H9 (cell line): ENCODE measurements at regions not wholly inside any gene's neighbourhood (a gene's known extent, or its start where the extent isn't known, plus 50 kb on each side); places are given as distances from the start of the nearest gene placed in this dataset.

Source experiments
- DNase-seq: peaks from one replicate; pipeline ENCODE4 v3.0.0-alpha.2; 2017
- H2AFZ ChIP-seq: one replicate; pipeline ENCODE4 v1.6.1; 2013; ENCODE audit warnings: mild to moderate bottlenecking, low read length, control low read depth, moderate library complexity
- H2AK5ac ChIP-seq: 2 replicates; pipeline ENCODE4 v1.6.1; 2013; ENCODE audit warnings: low read length, control low read depth, mixed read lengths; ENCODE audit not compliant: insufficient read length
- H2BK120ac ChIP-seq: one replicate; pipeline ENCODE4 v1.6.1; 2013; ENCODE audit warnings: low read depth, mild to moderate bottlenecking, low read length, control low read depth, inconsistent platforms; ENCODE audit not compliant: poor library complexity, severe bottlenecking
- H2BK12ac ChIP-seq: 2 replicates; pipeline ENCODE4 v1.6.1; 2013; ENCODE audit warnings: low read length, control low read depth, mixed read lengths, low read depth; ENCODE audit not compliant: insufficient read length
- H2BK15ac ChIP-seq: 2 replicates; pipeline ENCODE4 v1.6.1; 2013; ENCODE audit warnings: low read depth, low read length, control low read depth
- H2BK20ac ChIP-seq: one replicate; pipeline ENCODE4 v1.6.1; 2013; ENCODE audit warnings: low read depth, mild to moderate bottlenecking, low read length, control low read depth, inconsistent platforms; ENCODE audit not compliant: poor library complexity, severe bottlenecking
- H2BK5ac ChIP-seq: 2 replicates; pipeline ENCODE4 v1.6.1; 2013; ENCODE audit warnings: low read length, control low read depth, mixed read lengths; ENCODE audit not compliant: insufficient read length
- H3K14ac ChIP-seq: 2 replicates; pipeline ENCODE4 v1.6.1; 2013; ENCODE audit warnings: low read length, control low read depth; ENCODE audit not compliant: insufficient read depth
- H3K18ac ChIP-seq: 2 replicates; pipeline ENCODE4 v1.6.1; 2013; ENCODE audit warnings: low read depth, mild to moderate bottlenecking, mixed read lengths, low read length, control low read depth; ENCODE audit not compliant: insufficient read length
- H3K23ac ChIP-seq: 2 replicates; pipeline ENCODE4 v1.6.1; 2013; ENCODE audit warnings: low read length, control low read depth, mixed read lengths, low read depth; ENCODE audit not compliant: insufficient read length
- H3K23me2 ChIP-seq: 2 replicates; pipeline ENCODE4 v1.6.1; 2013; ENCODE audit warnings: low read depth, mild to moderate bottlenecking, mixed read lengths, low read length, control low read depth; ENCODE audit not compliant: insufficient read length, poor library complexity, severe bottlenecking
- H3K27ac ChIP-seq: 2 replicates; pipeline ENCODE4 v1.5.1; 2013; ENCODE audit warnings: low read length, control low read depth, mixed read lengths, low read depth; ENCODE audit not compliant: insufficient read length
- H3K27me3 ChIP-seq: 2 replicates; pipeline ENCODE4 v1.6.1; 2013; ENCODE audit warnings: low read length, control low read depth, inconsistent platforms; ENCODE audit not compliant: insufficient read depth
- H3K4ac ChIP-seq: 2 replicates; pipeline ENCODE4 v1.6.1; 2013; ENCODE audit warnings: low read depth, mild to moderate bottlenecking, control low read depth, inconsistent platforms, low read length, moderate library complexity
- H3K4me1 ChIP-seq: 2 replicates; pipeline ENCODE4 v1.6.1; 2013; ENCODE audit warnings: low read length, control low read depth, inconsistent platforms; ENCODE audit not compliant: insufficient read depth
- H3K4me2 ChIP-seq: 2 replicates; pipeline ENCODE4 v1.6.1; 2013; ENCODE audit warnings: low read length, control low read depth, mixed read lengths; ENCODE audit not compliant: insufficient read length, insufficient read depth
- H3K56ac ChIP-seq: 2 replicates; pipeline ENCODE4 v1.6.1; 2013; ENCODE audit warnings: low read depth, mild to moderate bottlenecking, mixed read lengths, low read length, control low read depth; ENCODE audit not compliant: insufficient read length
- H3K79me1 ChIP-seq: 2 replicates; pipeline ENCODE4 v1.6.1; 2013; ENCODE audit warnings: low read depth, mild to moderate bottlenecking, moderate library complexity, low read length, control low read depth, inconsistent platforms; ENCODE audit not compliant: insufficient read depth, poor library complexity, severe bottlenecking
- H3K79me2 ChIP-seq: 2 replicates; pipeline ENCODE4 v1.6.1; 2013; ENCODE audit warnings: low read length, control low read depth, inconsistent platforms; ENCODE audit not compliant: insufficient read depth
- H3K9ac ChIP-seq: 2 replicates; pipeline ENCODE4 v1.6.1; 2013; ENCODE audit warnings: low read length, control low read depth, mixed read lengths; ENCODE audit not compliant: insufficient read length; ENCODE audit errors: extremely low read depth
- H3K9me3 ChIP-seq: one replicate; pipeline ENCODE4 v1.6.1; 2013; ENCODE audit warnings: low read depth, low read length, inconsistent platforms; ENCODE audit not compliant: control insufficient read depth
- H3T11ph ChIP-seq: one replicate; pipeline ENCODE4 v1.6.1; 2013; ENCODE audit warnings: mild to moderate bottlenecking, low read length, control low read depth, inconsistent platforms
- H4K20me1 ChIP-seq: one replicate; pipeline ENCODE4 v1.6.1; 2013; ENCODE audit not compliant: control insufficient read depth, insufficient read length, insufficient read depth
- H4K5ac ChIP-seq: 2 replicates; pipeline ENCODE4 v1.6.1; 2013; ENCODE audit warnings: low read depth, mild to moderate bottlenecking, mixed read lengths, low read length, control low read depth; ENCODE audit not compliant: insufficient read length
- H4K8ac ChIP-seq: replicated peaks from 2 replicates; pipeline ENCODE4 v1.6.1; 2013; ENCODE audit warnings: low read length, control low read depth, mixed read lengths, low read depth; ENCODE audit not compliant: insufficient read length
- H4K91ac ChIP-seq: 2 replicates; pipeline ENCODE4 v1.6.1; 2013; ENCODE audit warnings: low read depth, mild to moderate bottlenecking, moderate library complexity, mixed read lengths, low read length, control low read depth; ENCODE audit not compliant: insufficient read length
- H3K27ac Mint-ChIP-seq, 3 experiments: 2 replicates in 2 of 3; 3 replicates in 1 of 3; pipeline ENCODE4 v1.8.0; 2020 to 2021; ENCODE audit warnings: mixed read lengths in 3 of 3, mild to moderate bottlenecking in 1 of 3, moderate library complexity in 1 of 3
- H3K27me3 Mint-ChIP-seq: 2 replicates; pipeline ENCODE4 v1.8.0; 2021; ENCODE audit warnings: low read depth, mild to moderate bottlenecking, moderate library complexity, mixed read lengths
- H3K36me3 Mint-ChIP-seq, 3 experiments: 2 replicates in 2 of 3; 3 replicates in 1 of 3; pipeline ENCODE4 v1.8.0; 2020 to 2021; ENCODE audit warnings: low read depth in 3 of 3, mixed read lengths in 3 of 3; ENCODE audit not compliant: insufficient read depth in 1 of 3
- H3K4me1 Mint-ChIP-seq, 2 experiments: 2 replicates each; pipeline ENCODE4 v1.8.0; 2020; ENCODE audit warnings: mixed read lengths in 2 of 2
- H3K4me3 Mint-ChIP-seq, 2 experiments: 2 replicates in 1 of 2; 3 replicates in 1 of 2; pipeline ENCODE4 v1.8.0; 2020 to 2021; ENCODE audit warnings: mild to moderate bottlenecking in 2 of 2, mixed read lengths in 2 of 2, moderate library complexity in 1 of 2
- H3K9me3 Mint-ChIP-seq, 2 experiments: 2 replicates in 1 of 2; 3 replicates in 1 of 2; pipeline ENCODE4 v1.8.0; 2020; ENCODE audit warnings: mild to moderate bottlenecking in 2 of 2, mixed read lengths in 2 of 2, moderate library complexity in 1 of 2
- CTCF ChIP-seq: fragments of 200-600 bp; sonication (generic); conservative IDR thresholded peaks from 3 replicates; pipeline ENCODE4 v1.8.0; 2021; ENCODE audit warnings: antibody characterized with exemption, mild to moderate bottlenecking
- WGBS: extraction: QIAGEN DNeasy Blood & Tissue Kit; methylation state at CpG from one replicate; pipeline ENCODE4 v1.1.7; 2013; ENCODE audit warnings: missing lambda C conversion rate, low lambda C conversion rate, mixed read lengths; ENCODE audit not compliant: insufficient read length; ENCODE audit errors: extremely low coverage; 5-methylcytosine and 5-hydroxymethylcytosine counted together

DNA sequence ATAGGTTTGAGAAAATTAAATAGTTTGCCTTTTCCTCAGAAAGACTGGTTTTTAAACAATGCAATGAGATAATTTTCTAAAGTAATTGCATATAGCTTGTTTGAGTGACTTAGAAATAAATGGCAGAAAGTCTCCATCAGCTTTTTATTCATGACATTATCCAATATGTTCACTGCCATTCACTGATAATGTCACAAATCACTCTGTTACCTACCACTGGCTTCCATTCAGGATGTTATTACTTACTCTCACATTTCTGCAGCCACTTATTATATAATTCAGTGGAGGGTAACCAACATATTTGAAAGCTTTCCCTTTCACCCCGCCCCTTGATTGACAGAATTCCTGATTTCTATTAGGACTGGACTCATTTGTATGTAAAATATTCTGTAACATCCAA lies 1583.5 kb downstream of the PCDH18 start:
- Mint-ChIP-seq H3K36me3 (peaks cover 0 to 1% (median 0%) of the 10 kb centered on the region in 3 experiments; a peak in 3 of 7 replicates), H3K27me3 (no peaks in the 10 kb centered on the region), H3K4me1 (no peaks in the 10 kb centered on the region), H3K27ac (no peak overlapping the region), H3K4me3 (no peak overlapping the region), H3K9me3 (peaks cover 0 to 1% of the 10 kb centered on the region in 2 experiments; a peak in 2 of 5 replicates)
- H4K5ac ChIP-seq, result no peak overlapping the region
- TF ChIP-seq CTCF, result no peak
- no peak for DNase-seq
- H3K4me2 ChIP-seq, result no peak overlapping the region
- H3K4ac ChIP-seq, result no peak overlapping the region
- no peaks in the 10 kb centered on the region for H3K27me3 ChIP-seq
- H3K9me3 ChIP-seq, result no peaks in the 10 kb centered on the region
- no peak overlapping the region for H2BK12ac ChIP-seq
- H3K79me1 ChIP-seq, result no peaks in the 10 kb centered on the region
- H3T11ph ChIP-seq, result no peak overlapping the region
- no peak overlapping the region for H4K91ac ChIP-seq
- H3K27ac ChIP-seq, result no peak overlapping the region
- no peak overlapping the region for H3K56ac ChIP-seq
- no peak overlapping the region for H2BK120ac ChIP-seq
- H2AFZ ChIP-seq, result no peak overlapping the region
- no peak overlapping the region for H3K23ac ChIP-seq
- no peak overlapping the region for H2BK5ac ChIP-seq
- no peaks in the 10 kb centered on the region for H3K4me1 ChIP-seq
- no peaks in the 10 kb centered on the region for H4K20me1 ChIP-seq
- H4K8ac ChIP-seq, result no peak overlapping the region
- no CpG with 5 or more reads among the region's 1 CpG for WGBS
- H3K23me2 ChIP-seq, result no peaks in the 10 kb centered on the region
- no peaks in the 10 kb centered on the region for H3K79me2 ChIP-seq
- no peak overlapping the region for H3K14ac ChIP-seq
- H3K9ac ChIP-seq, result no peak overlapping the region
- H2BK15ac ChIP-seq, result no peak overlapping the region
- no peak overlapping the region for H2BK20ac ChIP-seq
- H3K18ac ChIP-seq, result no peak overlapping the region
- no peak overlapping the region for H2AK5ac ChIP-seq
